Glutamatergic neuron (in vitro differentiated cells): ENCODE measurements at regions not wholly inside any gene's neighbourhood (a gene's known extent, or its start where the extent isn't known, plus 50 kb on each side); places are given as distances from the start of the nearest gene placed in this dataset.

Experiments
- DNase-seq: peaks from one replicate; pipeline ENCODE4 v3.0.0; 2022
- H3K27ac Mint-ChIP-seq: one replicate; pipeline ENCODE4 v1.8.0; 2020; ENCODE audit warnings: mild to moderate bottlenecking, mixed read lengths, inconsistent platforms; ENCODE audit not compliant: unreplicated experiment
- H3K27me3 Mint-ChIP-seq: one replicate; pipeline ENCODE4 v1.8.0; 2020; ENCODE audit warnings: mild to moderate bottlenecking, moderate library complexity, mixed read lengths, inconsistent platforms; ENCODE audit not compliant: unreplicated experiment
- H3K36me3 Mint-ChIP-seq: one replicate; pipeline ENCODE4 v1.8.0; 2020; ENCODE audit warnings: mild to moderate bottlenecking, mixed read lengths, inconsistent platforms; ENCODE audit not compliant: unreplicated experiment
- H3K4me1 Mint-ChIP-seq: one replicate; pipeline ENCODE4 v1.8.0; 2020; ENCODE audit warnings: mild to moderate bottlenecking, low read depth, mixed read lengths, inconsistent platforms; ENCODE audit not compliant: unreplicated experiment
- H3K4me3 Mint-ChIP-seq: one replicate; pipeline ENCODE4 v1.8.0; 2020; ENCODE audit warnings: mild to moderate bottlenecking, mixed read lengths, inconsistent platforms; ENCODE audit not compliant: unreplicated experiment
- H3K9me3 Mint-ChIP-seq: one replicate; pipeline ENCODE4 v1.8.0; 2020; ENCODE audit warnings: mild to moderate bottlenecking, moderate library complexity, mixed read lengths, inconsistent platforms; ENCODE audit not compliant: unreplicated experiment
- TF ChIP-seq, protein P1 (sequence below): fragments of 200-600 bp; sonication (generic); IDR thresholded peaks from one replicate; pipeline ENCODE4 v1.5.0; 2021; ENCODE audit not compliant: partially characterized antibody, unreplicated experiment

DNA sequence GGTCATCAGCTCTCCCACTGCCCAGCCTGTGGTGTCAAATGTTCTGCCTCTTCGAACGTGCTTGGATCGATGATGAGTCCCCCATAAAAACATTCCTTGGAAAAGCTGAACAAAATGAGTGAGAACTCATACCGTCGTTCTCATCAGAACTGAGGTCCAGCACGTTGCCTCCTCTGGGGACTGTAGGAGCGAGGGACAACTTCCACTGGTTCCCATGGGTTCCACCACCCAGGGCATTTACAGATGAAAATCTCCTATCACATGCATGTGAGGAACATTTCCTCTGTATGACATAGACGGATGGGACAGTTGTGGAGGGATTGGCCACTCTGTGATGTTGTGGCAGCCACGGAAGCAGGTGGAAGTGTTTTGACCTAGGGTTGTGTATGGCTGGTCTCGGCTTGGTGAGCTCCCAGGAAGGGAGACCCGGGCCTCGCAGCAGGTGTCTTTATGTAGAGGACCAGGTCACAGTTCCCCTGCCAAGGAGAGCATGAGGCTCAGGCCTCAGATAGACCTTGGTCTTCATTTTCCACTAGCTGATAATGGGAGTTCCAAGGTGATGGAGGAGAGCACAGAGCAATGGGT lies 113.0 kb downstream of the SNRPN start:
- H3K36me3 Mint-ChIP-seq, result peaks cover 99% of the 10 kb centered on the region
- H3K9me3 Mint-ChIP-seq, result peaks cover 94% of the 10 kb centered on the region
- H3K4me1 Mint-ChIP-seq, result no peaks in the 10 kb centered on the region
- DNase-seq, result no peak
- H3K4me3 Mint-ChIP-seq, result no peak overlapping the region
- TF ChIP-seq, protein P1, sequence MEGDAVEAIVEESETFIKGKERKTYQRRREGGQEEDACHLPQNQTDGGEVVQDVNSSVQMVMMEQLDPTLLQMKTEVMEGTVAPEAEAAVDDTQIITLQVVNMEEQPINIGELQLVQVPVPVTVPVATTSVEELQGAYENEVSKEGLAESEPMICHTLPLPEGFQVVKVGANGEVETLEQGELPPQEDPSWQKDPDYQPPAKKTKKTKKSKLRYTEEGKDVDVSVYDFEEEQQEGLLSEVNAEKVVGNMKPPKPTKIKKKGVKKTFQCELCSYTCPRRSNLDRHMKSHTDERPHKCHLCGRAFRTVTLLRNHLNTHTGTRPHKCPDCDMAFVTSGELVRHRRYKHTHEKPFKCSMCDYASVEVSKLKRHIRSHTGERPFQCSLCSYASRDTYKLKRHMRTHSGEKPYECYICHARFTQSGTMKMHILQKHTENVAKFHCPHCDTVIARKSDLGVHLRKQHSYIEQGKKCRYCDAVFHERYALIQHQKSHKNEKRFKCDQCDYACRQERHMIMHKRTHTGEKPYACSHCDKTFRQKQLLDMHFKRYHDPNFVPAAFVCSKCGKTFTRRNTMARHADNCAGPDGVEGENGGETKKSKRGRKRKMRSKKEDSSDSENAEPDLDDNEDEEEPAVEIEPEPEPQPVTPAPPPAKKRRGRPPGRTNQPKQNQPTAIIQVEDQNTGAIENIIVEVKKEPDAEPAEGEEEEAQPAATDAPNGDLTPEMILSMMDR, result no peak
- no peak overlapping the region for H3K27ac Mint-ChIP-seq
- H3K27me3 Mint-ChIP-seq, result peaks cover 58% of the 10 kb centered on the region

DNA sequence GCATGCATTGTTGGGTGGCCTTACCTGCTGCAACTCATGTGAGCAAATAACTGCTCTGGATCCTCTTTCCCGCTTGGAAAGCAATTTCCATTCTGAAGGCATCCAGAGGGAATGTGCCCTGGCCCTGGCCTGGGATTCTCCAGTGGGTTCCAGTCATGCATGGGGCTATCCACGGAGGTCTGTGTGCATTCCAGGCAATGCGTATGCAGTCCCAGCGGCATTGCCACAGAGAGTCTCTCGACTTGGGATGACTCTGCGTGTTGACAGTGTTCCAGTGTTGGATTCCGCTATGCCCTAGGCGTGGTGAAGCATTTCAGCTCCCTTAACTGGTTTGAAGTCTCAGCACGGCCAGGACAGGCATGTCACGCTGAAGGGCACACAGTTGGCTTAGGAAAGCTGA lies 113.9 kb downstream of the SNRPN start:
- H3K4me3 Mint-ChIP-seq, result no peak overlapping the region
- TF ChIP-seq, protein P1, result no peak
- no peak for DNase-seq
- H3K27ac Mint-ChIP-seq, result no peak overlapping the region
- no peaks in the 10 kb centered on the region for H3K4me1 Mint-ChIP-seq
- H3K36me3 Mint-ChIP-seq, result peaks cover 99% of the 10 kb centered on the region
- H3K9me3 Mint-ChIP-seq, result peaks cover 94% of the 10 kb centered on the region
- peaks cover 55% of the 10 kb centered on the region for H3K27me3 Mint-ChIP-seq

DNA sequence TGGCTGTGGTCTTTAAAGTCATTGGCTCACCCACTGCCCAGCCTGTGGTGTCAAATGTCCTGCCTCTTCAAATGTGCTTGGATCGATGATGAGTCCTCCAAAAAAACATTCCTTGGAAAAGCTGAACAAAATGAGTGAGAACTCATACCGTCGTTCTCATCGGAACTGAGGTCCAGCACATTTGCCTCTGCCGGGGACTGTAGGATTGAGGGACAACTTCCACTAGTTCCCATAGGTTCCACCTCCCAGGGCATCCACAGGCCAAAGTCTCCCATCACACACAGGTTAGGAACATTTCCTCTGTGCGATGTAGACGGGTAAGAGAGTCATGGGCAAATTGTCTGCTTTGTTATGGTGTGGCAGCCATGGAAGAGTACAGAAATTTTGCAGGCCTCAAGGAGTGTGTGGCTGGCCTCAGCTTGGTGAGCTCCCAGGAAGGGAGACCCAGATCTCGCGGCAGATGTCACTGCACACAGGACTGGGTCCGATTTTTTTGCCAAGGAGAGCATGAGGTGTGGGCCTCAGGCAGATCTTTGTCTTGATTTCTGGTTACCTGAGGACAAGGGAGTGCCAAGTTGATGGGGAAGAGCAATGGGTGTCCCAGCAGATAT lies 115.7 kb downstream of the SNRPN start:
- H3K4me1 Mint-ChIP-seq, result no peaks in the 10 kb centered on the region
- H3K4me3 Mint-ChIP-seq, result no peak overlapping the region
- peaks cover 99% of the 10 kb centered on the region for H3K36me3 Mint-ChIP-seq
- TF ChIP-seq, protein P1, result no peak
- H3K9me3 Mint-ChIP-seq, result peaks cover 85% of the 10 kb centered on the region
- H3K27me3 Mint-ChIP-seq, result peaks cover 54% of the 10 kb centered on the region
- no peak for DNase-seq
- H3K27ac Mint-ChIP-seq, result no peak overlapping the region

DNA sequence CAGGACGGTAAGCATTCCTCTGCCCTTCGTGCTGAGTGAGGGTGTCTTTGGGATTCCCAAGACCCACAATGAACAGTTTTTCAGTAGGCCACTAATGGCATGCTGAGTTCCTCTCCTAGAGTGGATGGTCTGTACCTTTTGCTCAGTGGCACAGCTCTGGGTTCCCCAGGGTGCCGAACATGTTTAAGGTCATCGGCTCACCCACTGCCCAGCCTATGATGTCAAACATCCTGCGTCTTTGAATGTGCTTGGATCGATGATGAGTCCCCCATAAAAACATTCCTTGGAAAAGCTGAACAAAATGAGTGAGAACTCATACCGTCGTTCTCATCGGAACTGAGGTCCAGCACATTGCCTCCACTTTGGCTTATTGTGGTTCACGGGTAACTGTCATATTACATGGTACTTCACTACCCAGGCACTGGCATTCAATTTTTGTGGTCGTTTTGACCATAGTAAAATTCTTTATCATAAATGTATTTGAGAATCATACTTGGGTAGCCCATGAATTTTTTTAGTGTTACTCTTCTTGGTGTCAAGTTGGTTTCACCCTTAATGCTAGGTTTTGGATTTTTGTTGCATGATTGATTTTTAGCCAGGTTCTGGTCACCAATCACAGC lies 118.2 kb downstream of the SNRPN start:
- no peaks in the 10 kb centered on the region for H3K4me1 Mint-ChIP-seq
- H3K9me3 Mint-ChIP-seq, result peaks cover 80% of the 10 kb centered on the region
- H3K4me3 Mint-ChIP-seq, result no peak overlapping the region
- peaks cover 54% of the 10 kb centered on the region for H3K27me3 Mint-ChIP-seq
- H3K27ac Mint-ChIP-seq, result no peak overlapping the region
- H3K36me3 Mint-ChIP-seq, result peaks cover 97% of the 10 kb centered on the region
- DNase-seq, result no peak
- TF ChIP-seq, protein P1, result no peak

DNA sequence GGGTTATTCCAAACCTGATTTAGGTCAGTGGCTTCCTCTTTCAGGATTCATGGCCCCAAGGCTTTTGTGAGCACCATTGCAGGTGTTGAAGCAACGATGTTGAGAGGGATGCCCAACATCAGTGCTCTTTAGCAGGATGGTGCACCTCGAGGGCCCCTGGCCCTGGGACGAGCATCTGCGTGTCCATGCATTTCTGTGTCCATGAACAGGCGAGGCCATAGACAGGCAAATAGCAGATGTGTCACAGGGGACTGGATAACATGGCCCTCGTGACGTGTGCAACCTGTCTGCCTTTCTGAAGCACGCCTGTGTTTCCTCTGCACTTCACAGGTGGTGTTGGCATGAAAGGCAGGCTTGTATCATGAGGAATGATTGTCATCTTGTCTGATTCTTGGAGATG lies 132.3 kb downstream of the SNRPN start:
- DNase-seq, result no peak
- Mint-ChIP-seq H3K4me1 (no peaks in the 10 kb centered on the region), H3K27ac (no peak overlapping the region), H3K9me3 (peaks cover 37% of the 10 kb centered on the region), H3K36me3 (peaks cover 42% of the 10 kb centered on the region), H3K4me3 (no peak overlapping the region), H3K27me3 (peaks cover 28% of the 10 kb centered on the region)
- TF ChIP-seq, protein P1, result no peak
